Stimulated activated naive CD4-positive, alpha-beta T cell treated with Interleukin-2 at 50 U/mL for 16 hours (primary cell): ENCODE measurements at regions not wholly inside any gene's neighbourhood (a gene's known extent, or its start where the extent isn't known, plus 50 kb on each side); places are given as distances from the start of the nearest gene placed in this dataset.
"Not testable (repeated sequence)": the region's sequence is repeated elsewhere in the genome, so short reads cannot be mapped to it uniquely, and the experiment has no call there.

Experiments
- DNase-seq: peaks from one replicate; lab custom pipeline; 2025; lab: John Stamatoyannopoulos, UW

- no peak for DNase-seq
These were observed 104.2 kb upstream of the ACBD5 start for GRCh38 chr10:27344568-27345454.

GRCh38 chr10:27341001-27341400 is 100.4 kb upstream of the ACBD5 start:
- DNase-seq: no peak

- DNase-seq: not testable (repeated sequence)
These were observed 94.6 kb upstream of the ACBD5 start for GRCh38 chr10:27335246-27335645.

GRCh38 chr10:27330074-27330473 is 89.5 kb upstream of the ACBD5 start:
- DNase-seq: no peak

- no peak for DNase-seq
These were observed 88.3 kb upstream of the ACBD5 start for GRCh38 chr10:27328946-27329345.

GRCh38 chr10:27326748-27327147 is 86.2 kb upstream of the ACBD5 start:
- DNase-seq: not testable (repeated sequence)

GRCh38 chr10:27319752-27320431 is 79.3 kb upstream of the ACBD5 start:
- no peak for DNase-seq

GRCh38 chr10:27319139-27319538 is 78.5 kb upstream of the ACBD5 start:
- not testable (repeated sequence) for DNase-seq

GRCh38 chr10:27315082-27315481 is 74.5 kb upstream of the ACBD5 start:
- DNase-seq: not testable (repeated sequence)

- DNase-seq: not testable (repeated sequence)
These were observed 73.0 kb upstream of the ACBD5 start for GRCh38 chr10:27313586-27313985.

- DNase-seq: no peak
These were observed 72.3 kb upstream of the ACBD5 start for GRCh38 chr10:27312854-27313253.

- not testable (repeated sequence) for DNase-seq
These were observed 71.2 kb upstream of the ACBD5 start for GRCh38 chr10:27311809-27312208.

GRCh38 chr10:27298522-27298850 is 57.9 kb upstream of the ACBD5 start:
- not testable (repeated sequence) for DNase-seq

- DNase-seq: no peak
These were observed 57.4 kb upstream of the ACBD5 start for GRCh38 chr10:27297844-27298521.

GRCh38 chr10:27296285-27296684 is 55.7 kb upstream of the ACBD5 start:
- not testable (repeated sequence) for DNase-seq

GRCh38 chr10:27291253-27291895 is 50.8 kb upstream of the ACBD5 start:
- not testable (repeated sequence) for DNase-seq
